Fibroblast of skin of right biceps (primary cell): ENCODE measurements at regions not wholly inside any gene's neighbourhood (a gene's known extent, or its start where the extent isn't known, plus 50 kb on each side); places are given as distances from the start of the nearest gene placed in this dataset.

Experiments
- DNase-seq: peaks from one replicate; pipeline ENCODE4 v3.0.0-alpha.2; 2013

GRCh38 chr9:26026423-26027100, 348.3 kb upstream of the TUSC1 start:
- DNase-seq: no peak

- peak; percentile 27 for DNase-seq
Measured at GRCh38 chr9:26013199-26013598, 335.0 kb upstream of the TUSC1 start.

GRCh38 chr9:26012797-26013196, 334.6 kb upstream of the TUSC1 start:
- peak; percentile 60 for DNase-seq

DNA sequence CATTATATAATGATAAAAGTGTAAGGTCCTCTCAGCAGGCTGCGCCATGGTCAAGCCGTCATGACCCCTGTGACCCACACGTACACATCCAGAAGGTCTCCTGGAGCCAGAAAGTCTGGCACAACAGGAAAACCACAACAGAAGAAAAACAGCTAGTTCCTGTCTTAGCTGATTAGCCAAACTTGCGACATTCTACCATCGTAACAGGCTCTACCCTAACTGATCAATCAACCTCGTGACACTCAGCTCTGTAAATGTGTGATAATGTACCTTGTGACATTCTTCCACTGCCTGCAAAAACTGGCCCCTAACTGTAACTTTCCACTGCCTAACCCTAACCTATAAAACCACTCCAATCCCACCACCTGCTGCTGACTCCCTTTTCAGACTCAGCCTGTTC, 316.4 kb upstream of the TUSC1 start:
- DNase-seq: no peak

GRCh38 chr9:25990376-25990775, 312.1 kb upstream of the TUSC1 start:
- DNase-seq: no peak

DNA sequence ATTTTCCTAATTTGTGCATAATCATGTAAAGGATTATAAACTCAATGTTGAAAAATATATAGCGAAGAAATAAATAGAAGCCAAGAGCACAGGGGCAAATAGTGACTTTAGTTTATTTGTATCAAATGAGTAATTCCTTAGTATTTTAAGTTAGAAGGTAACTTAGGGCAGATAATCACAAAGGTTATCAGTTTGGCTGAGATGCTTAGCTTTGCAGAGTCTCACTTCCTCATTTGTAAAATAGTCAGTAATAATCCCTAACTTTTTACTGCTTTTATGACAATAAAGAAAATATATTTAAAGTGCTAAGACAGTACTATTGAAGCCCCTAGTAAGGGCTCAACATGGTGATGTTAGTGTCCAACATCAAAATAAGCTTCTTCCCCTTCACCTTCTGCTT, 297.4 kb upstream of the TUSC1 start:
- DNase-seq: no peak

- peak; percentile 84 for DNase-seq
Measured at GRCh38 chr9:25964239-25964638, 286.0 kb upstream of the TUSC1 start.

DNA sequence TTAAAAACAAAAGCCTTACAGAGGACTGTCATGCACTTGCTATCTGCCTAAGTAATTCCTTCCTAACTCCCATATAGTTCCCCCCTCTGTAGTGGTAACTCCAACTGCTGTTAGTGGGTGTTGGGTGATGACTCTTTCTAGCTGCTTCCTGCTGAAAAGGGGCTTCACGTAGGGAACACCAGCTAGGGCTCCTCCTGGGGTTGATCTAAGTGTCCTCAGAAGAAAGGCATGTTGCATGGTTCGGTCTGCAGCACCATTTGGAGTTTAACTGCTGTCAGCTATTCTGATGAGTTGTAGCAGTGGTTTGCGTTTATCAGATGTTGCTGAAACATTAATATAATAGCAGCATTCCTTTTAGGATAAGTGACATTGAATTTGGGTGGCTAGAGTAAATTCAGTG, 281.9 kb upstream of the TUSC1 start:
- DNase-seq: peak; percentile 82

- DNase-seq: no peak
Measured at GRCh38 chr9:25954209-25954608, 276.0 kb upstream of the TUSC1 start.

- no peak for DNase-seq
Measured at GRCh38 chr9:25948182-25948581, 269.9 kb upstream of the TUSC1 start.

DNA sequence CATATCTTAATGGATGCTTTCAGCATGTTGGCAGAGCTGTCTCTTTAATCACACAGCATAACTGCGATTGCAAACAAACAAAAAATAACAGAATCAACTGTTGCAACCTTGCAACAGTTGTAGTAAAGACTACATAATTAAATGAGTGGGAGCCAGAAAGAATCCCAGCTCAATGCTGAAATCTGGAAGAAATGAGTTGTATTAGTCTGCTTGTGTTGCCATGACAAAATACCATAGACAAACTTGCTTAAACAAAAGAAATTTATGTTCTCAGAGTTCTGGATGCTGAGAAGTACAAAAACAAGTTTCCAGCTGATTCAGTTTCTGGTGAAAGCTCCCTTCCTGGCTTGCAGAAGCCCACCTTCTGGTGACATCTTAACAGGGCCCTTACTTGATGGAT, 260.9 kb upstream of the TUSC1 start:
- no peak for DNase-seq

GRCh38 chr9:25936031-25936430, 257.8 kb upstream of the TUSC1 start:
- peak; percentile 58 for DNase-seq

DNA sequence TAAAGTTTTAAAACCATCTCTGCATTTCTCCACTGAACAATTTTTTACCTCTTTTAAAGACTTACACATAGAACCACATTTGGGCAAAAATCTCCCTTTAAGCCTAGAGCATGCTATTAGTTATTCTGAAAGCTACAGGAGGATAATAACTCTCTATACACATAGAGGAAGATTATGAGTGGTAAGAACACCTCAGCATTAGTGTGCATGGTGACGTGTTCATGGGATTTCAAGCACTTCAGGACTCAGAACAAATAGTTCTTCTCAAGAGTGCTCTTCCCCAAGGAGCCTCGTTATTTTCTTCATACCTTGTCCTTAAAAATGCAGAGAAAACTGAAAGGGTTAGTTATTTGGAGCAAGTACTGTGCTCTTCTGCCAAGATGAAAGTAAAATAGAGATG, 256.9 kb upstream of the TUSC1 start:
- DNase-seq: peak; percentile 17

- DNase-seq: peak; percentile 63
Measured at GRCh38 chr9:25918761-25919160, 240.5 kb upstream of the TUSC1 start.

DNA sequence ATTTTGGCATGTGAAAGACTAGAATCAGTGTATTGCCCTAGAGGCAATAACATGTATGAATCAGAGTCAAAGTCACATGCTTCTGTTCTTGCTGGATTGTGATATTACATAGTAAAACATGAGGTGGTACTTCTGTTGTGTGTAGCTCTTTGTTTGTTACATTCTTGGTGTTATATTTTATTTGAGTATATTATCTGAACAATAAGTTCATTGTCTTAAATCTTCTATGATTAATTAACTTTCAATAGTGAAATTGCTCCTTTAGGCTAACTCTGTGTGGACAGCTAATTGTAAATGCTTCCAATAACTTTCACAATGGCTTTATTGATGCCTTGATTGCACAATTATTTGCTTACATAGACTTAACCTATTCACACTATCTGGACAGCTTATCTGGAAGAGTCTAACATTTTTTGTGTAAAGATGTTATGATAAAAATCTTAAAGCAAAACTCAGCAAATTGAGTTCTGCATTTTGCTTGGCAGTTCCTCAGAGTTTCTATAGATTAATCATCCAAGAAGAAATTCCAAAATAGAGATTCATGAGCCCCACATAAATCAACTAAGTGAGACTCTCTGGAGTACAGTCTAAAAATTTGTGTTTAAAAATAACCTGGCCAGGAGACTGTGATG, 239.6 kb upstream of the TUSC1 start:
- peak; percentile 82 for DNase-seq

DNA sequence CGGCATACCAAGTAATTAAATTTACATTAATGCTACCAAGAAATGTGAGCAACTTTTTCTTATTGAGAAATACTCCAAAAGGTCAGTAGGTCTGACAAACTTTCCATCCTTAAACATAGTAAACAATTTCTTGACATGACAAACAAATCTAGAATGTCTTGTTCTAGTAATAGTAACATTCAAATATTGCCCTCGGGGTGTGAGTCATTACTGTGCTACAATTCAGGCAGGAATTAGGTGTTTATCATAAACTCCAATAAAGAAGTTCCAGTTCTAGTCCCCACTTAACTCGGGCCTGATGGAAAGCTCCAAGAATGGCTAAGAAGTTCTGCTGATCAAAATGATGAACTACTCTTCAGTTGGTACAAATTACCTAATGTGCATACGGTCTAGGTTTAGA, 235.6 kb upstream of the TUSC1 start:
- DNase-seq: no peak

DNA sequence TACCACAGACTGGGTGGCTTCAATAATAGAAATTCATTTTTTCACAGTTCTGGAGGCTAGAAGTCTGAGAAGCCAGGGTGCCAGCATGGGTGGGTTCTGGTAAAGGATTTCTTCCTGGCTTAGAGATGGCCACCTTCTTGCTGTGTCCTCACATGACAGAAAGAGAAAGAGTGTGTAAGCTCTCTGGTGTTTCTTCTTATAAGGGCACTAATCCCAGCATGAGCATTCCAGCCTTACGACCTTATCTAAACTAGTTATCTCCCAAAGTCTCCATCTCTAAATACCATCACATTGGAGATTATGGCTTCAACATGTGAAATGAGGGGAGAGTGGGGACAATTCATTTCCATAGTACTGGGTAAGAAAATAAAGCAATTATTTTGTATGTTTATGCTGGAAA, 226.5 kb upstream of the TUSC1 start:
- no peak for DNase-seq

- DNase-seq: no peak
Measured at GRCh38 chr9:25891527-25891926, 213.3 kb upstream of the TUSC1 start.

DNA sequence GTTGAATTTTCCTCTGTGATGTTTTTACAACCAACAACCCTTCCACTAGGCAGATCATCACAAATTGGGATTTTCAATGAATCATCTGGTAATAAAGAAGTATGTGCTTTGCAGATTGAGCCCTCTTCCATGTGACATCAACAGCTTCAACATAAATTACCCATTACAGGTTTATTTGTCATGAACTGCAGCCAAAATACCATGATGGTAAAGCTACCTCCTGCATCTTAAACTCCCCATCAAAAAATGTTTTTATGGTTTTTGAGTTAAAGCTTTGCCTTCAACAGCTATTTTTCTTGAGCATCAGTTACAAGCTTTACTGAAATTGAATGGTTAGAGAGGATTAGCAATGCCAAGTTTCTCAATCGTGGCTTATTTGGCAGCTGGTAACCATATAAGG, 211.4 kb upstream of the TUSC1 start:
- DNase-seq: peak; percentile 57

DNA sequence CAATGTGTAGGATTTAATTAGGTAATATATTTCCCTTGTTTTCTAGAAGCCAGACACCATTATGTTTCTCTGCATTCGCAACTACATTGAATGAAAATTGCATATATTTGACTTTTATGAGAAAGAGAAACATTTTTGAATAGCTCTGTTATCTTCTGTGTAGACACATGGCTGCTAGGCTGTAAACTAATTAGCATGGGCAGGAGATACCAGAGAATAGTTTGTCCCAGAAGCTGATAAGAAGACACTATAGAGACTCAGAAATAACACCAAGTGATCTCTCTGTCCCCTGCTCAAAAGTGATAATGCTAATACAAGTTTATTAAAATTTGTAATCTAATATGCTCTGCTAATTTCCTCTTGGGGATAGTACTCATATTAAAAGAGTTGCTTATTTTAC, 198.0 kb upstream of the TUSC1 start:
- no peak for DNase-seq

DNA sequence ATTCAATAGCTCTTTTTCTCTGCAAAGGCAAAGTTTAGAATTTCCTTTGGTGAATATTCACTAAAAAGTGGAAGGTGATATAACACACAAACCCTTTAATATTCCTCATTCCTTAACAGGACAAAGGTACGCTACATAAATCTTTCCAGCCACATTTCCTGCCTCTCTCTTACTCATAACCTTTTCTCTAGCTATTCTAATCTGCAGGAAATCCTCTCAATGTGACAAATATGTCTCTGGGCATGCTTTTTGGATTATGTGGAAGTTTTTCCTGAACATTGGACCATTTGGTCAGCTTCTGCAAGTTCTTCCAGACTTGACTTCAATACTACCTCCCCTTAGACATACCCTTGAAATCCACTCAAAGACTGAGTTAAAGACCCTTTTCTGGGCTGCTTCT, 186.3 kb upstream of the TUSC1 start:
- DNase-seq: peak; percentile 43

DNA sequence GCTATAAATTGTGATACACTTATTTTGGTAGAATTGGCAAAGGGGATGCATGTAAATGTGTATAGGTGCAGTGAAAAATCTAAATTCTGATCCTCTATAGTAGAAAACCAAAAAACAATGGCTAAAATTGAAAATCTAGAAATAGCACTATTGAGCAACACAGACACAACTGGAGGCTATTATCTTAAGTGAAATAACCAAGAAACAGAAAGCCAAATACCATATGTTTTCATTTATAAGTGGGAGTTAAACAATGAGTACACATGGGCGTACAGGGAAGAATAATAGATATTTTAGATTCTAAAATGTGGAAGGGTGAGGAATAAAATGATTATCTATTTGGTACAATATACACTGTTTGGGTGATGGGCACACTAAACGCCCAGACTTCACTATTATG, 183.2 kb upstream of the TUSC1 start:
- DNase-seq: no peak

DNA sequence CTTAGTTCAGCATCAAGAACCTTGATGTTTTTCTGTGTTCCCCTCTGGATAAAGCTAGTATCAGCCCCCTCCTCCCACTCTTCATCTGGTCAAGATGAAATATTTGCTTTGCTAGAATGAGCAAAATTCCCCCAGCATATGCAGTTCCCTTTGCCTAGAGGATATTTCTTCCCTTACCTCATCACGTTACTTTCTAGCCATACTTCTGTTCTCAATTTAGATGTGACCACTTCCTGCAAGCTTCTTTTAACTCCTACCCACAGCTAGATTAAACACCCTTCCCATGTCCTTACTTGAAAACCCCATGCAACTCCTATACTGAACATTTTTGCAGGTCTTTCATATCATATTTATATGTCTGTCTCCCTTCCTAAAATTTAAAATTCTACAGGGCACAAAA, 178.9 kb upstream of the TUSC1 start:
- DNase-seq: peak; percentile 67

- DNase-seq: no peak
Measured at GRCh38 chr9:25850803-25851202, 172.6 kb upstream of the TUSC1 start.

- DNase-seq: no peak
Measured at GRCh38 chr9:25845867-25846266, 167.6 kb upstream of the TUSC1 start.
